IPS DF 6.9 (cell line): ENCODE measurements at regions not wholly inside any gene's neighbourhood (a gene's known extent, or its start where the extent isn't known, plus 50 kb on each side); places are given as distances from the start of the nearest gene placed in this dataset.
"Not testable (repeated sequence)": the region's sequence is repeated elsewhere in the genome, so short reads cannot be mapped to it uniquely, and the experiment has no call there.

ENCODE experiments used
- DNase-seq: peaks from one replicate; pipeline ENCODE4 v3.0.0-alpha.2; 2013; ENCODE audit warnings: low read depth, low spot score
- H3K27ac ChIP-seq: one replicate; pipeline ENCODE4 v1.5.1; 2013; ENCODE audit warnings: low read length, control low read depth
- H3K27me3 ChIP-seq: 2 replicates; pipeline ENCODE4 v1.6.1; 2013; ENCODE audit warnings: mild to moderate bottlenecking, low read length; ENCODE audit not compliant: control insufficient read depth, insufficient read depth
- H3K36me3 ChIP-seq: 2 replicates; pipeline ENCODE4 v1.6.1; 2013; ENCODE audit warnings: low read length; ENCODE audit not compliant: control insufficient read depth, insufficient read depth
- H3K4me1 ChIP-seq: 2 replicates; pipeline ENCODE4 v1.6.1; 2013; ENCODE audit warnings: low read length; ENCODE audit not compliant: control insufficient read depth, insufficient read depth
- H3K4me3 ChIP-seq: 2 replicates; pipeline ENCODE4 v1.5.1; 2013; ENCODE audit warnings: mild to moderate bottlenecking, low read length
- H3K9me3 ChIP-seq: 2 replicates; pipeline ENCODE4 v1.6.1; 2013; ENCODE audit warnings: low read length, inconsistent platforms; ENCODE audit not compliant: control insufficient read depth, insufficient read depth
- WGBS: extraction: QIAGEN DNeasy Blood & Tissue Kit; methylation state at CpG from one replicate; pipeline ENCODE4 v1.1.7; 2013; ENCODE audit warnings: mixed read lengths, missing lambda C conversion rate; ENCODE audit not compliant: insufficient read length, insufficient coverage; 5-methylcytosine and 5-hydroxymethylcytosine counted together

DNA sequence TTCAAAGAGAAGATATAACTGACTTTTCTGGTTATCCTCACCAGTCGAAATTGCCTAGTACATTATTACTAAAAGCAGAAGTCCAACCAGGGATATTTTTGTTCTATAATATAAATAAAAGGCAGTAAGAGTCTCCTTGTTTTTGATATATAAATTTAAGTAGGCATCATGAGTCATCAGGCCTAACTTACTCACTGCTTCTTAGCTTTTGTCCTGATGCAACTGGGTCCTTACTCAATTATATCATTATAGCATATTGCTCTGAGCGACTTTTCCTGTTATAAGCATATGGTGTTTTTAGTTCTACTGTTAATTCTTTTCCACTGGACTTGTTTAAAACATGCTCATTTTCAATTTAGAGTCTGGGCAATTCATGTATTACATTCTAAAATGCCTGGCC lies 910.1 kb downstream of the MCTP2 start:
- Histone ChIP-seq H3K27ac (no peak overlapping the region), H3K9me3 (no peaks in the 10 kb centered on the region), H3K4me3 (no peak overlapping the region), H3K36me3 (no peaks in the 10 kb centered on the region), H3K4me1 (no peaks in the 10 kb centered on the region), H3K27me3 (no peaks in the 10 kb centered on the region)
- no peak for DNase-seq
- no CpG with 5 or more reads among the region's 2 CpGs for WGBS

DNA sequence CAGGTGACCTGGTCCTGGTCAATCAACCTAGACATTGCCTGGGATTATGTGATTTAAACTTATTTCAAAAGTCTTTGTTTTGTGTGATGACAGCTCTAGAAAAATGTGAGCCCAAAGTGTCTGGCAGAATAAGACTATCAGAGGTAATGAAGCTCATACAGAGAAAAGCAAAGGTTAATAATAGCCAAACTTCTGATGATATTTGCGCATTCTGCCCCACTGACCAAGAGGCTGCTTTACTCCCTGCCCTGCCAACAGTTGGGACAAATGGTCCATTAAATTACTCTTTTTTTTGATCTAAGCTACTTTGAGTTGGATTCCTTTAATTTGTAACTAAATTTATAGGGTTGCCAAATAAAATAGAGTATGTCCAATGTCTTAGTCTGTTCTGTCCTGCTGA lies 911.2 kb downstream of the MCTP2 start:
- Histone ChIP-seq H3K4me3 (no peak overlapping the region), H3K36me3 (no peaks in the 10 kb centered on the region), H3K27ac (no peak overlapping the region), H3K4me1 (no peaks in the 10 kb centered on the region), H3K9me3 (no peaks in the 10 kb centered on the region), H3K27me3 (no peaks in the 10 kb centered on the region)
- no CpG with 5 or more reads among the region's 1 CpG for whole genome bisulfite sequencing
- no peak for DNase-seq

DNA sequence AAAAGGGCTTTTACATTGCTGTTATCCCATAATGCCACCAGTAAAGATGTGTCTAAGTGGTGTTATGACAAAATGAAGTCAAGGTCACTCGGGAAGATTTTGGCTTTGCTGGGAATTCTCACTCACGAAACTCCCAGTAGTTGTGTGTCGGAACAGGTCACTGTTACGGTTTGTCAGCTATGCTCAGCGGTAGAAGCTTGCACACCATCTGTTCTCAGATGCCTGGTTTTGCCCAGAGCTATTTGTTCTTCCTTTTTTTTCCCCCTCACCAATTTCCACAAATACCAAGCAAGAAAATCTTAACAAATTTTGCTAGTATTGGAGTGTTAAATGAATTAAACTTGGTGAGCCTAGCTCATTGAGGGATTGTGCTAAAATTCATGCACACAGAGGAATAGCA lies 915.1 kb downstream of the MCTP2 start:
- WGBS: no CpG with 5 or more reads among the region's 5 CpGs
- Histone ChIP-seq H3K4me3 (no peak overlapping the region), H3K27ac (no peak overlapping the region), H3K9me3 (no peaks in the 10 kb centered on the region), H3K36me3 (no peaks in the 10 kb centered on the region), H3K4me1 (no peaks in the 10 kb centered on the region), H3K27me3 (no peaks in the 10 kb centered on the region)
- DNase-seq: no peak

DNA sequence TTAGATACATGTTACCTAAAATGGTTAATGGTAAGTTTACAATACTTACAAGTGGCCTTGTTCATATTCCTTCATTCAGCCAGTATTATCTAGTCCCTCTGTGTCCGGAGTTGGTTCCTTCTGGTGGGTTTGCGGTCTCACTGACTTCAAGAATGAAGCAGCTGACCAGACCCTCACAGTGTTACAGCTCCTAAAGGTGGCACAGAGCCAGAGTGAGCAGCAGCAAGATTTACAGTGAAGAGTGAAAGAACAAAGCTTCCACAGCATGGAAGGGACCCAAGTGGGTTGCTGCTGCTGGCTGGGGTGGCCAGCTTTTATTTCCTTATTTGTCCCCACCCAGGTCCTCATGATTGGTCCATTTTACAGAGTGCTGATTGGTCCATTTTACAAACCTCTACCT lies 916.8 kb downstream of the MCTP2 start:
- Histone ChIP-seq H3K9me3 (no peaks in the 10 kb centered on the region), H3K27ac (no peak overlapping the region), H3K36me3 (no peaks in the 10 kb centered on the region), H3K4me1 (no peaks in the 10 kb centered on the region), H3K4me3 (no peak overlapping the region), H3K27me3 (no peaks in the 10 kb centered on the region)
- no CpG with 5 or more reads among the region's 2 CpGs for WGBS
- DNase-seq: no peak

DNA sequence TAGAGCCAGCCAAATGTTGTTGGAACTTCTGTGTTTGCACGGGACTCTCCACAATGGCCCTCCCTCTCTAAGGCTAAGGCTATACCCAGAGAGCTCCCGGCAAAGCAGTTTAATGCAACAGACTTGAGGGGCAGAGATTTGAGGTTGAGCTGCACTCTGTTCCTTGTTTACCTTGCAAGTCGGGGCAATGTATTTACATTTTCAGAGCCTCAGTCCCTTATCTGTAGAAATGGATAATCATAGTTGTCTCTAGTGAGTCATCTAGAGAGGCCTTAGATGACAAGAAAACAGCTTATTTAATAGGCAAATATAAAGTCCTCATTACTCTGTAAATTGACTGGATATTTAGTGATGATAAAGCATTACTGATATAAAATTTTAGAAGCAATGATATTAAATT lies 917.7 kb downstream of the MCTP2 start:
- H3K36me3 ChIP-seq: no peaks in the 10 kb centered on the region
- no peak overlapping the region for H3K4me3 ChIP-seq
- no peak for DNase-seq
- WGBS: no CpG with 5 or more reads among the region's 3 CpGs
- H3K27me3 ChIP-seq: no peaks in the 10 kb centered on the region
- no peaks in the 10 kb centered on the region for H3K4me1 ChIP-seq
- no peak overlapping the region for H3K27ac ChIP-seq
- H3K9me3 ChIP-seq: no peaks in the 10 kb centered on the region

DNA sequence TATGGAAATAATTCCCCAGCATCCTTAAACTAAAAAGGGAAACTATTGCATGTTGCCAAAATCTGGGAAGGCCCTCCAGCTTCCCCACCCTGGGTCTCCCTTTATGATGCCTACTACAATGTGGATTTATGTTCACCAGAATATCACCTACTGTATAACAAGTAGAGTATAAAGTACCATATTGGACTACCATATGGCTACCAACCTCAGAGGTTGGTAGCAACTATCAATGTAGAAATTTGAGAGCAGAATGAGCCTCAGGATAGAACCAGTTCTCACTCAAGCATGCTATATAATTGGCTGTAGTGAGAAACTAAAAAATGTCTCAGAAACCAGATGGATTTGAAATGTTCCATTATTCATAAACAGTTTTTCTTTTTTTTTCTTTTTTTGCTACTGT lies 918.4 kb downstream of the MCTP2 start:
- Histone ChIP-seq H3K27ac (no peak overlapping the region), H3K27me3 (no peaks in the 10 kb centered on the region), H3K4me1 (no peaks in the 10 kb centered on the region), H3K4me3 (no peak overlapping the region), H3K9me3 (no peaks in the 10 kb centered on the region), H3K36me3 (no peaks in the 10 kb centered on the region)
- no peak for DNase-seq

DNA sequence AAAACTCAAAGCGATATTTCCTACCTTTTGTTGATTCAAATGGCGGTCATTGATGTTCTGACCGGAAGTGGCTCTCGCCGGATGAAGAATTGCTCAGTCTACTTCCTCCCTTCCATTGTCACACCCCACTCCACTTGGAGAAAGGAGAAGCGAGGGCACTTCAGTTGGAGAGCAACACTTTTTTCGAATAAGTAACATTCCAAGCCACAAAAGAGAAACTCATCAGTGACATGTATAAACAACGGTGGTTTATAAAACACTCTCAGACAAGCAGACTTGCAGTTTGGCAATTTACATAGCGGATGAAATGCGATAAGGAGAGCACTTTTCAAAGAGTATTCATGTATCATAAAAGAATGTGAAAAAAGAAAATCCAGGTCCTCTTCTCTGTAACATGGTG lies 919.1 kb downstream of the MCTP2 start:
- WGBS: no CpG with 5 or more reads among the region's 10 CpGs
- no peak overlapping the region for H3K4me3 ChIP-seq
- no peaks in the 10 kb centered on the region for H3K9me3 ChIP-seq
- H3K27ac ChIP-seq: no peak overlapping the region
- no peak for DNase-seq
- no peaks in the 10 kb centered on the region for H3K36me3 ChIP-seq
- H3K27me3 ChIP-seq: no peaks in the 10 kb centered on the region
- no peaks in the 10 kb centered on the region for H3K4me1 ChIP-seq

DNA sequence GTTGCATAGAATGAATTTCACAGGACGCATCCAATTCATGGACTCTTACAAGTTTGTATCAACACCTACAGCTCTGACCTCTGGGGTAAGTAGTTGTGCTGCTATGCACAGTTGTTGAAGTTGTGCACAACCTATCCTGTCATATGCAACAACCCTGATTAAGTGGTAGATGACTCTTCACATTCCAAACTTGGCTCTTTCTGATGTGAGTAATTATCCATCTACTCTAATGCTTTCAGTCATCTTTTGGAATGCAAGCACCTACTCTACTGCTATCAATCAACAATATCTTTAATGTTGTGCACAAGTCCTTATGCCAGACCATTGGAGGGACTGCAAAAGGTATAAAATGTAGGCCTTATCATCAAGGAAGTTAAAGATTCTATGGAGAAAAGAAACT lies 921.4 kb downstream of the MCTP2 start:
- no peak overlapping the region for H3K4me3 ChIP-seq

DNA sequence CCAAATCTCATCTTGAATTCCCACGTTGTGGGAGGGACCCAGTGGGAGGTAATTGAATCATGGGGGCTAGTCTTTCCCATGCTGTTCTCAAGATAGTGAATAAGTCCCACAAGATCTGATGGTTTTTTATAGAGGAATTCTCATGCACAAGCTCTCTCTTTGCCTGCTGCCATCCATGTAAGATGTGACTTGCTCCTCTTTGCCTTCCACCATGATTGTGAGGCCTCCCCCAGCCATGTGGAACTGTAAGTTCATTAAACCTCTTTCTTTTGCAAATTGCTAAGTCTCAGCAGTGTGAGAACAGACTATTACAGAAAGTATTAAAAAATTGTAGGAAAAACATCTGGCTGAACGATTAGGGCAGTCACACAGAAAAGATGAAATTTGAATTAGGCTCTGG lies 921.8 kb downstream of the MCTP2 start:
- H3K36me3 ChIP-seq, H3K9me3 ChIP-seq, DNase-seq, H3K27ac ChIP-seq, H3K4me3 ChIP-seq, H3K4me1 ChIP-seq, H3K27me3 ChIP-seq: not testable (repeated sequence)
- no CpG with 5 or more reads among the region's 2 CpGs for WGBS

More for the DNA sequence above, 921.4 kb downstream of the MCTP2 start:
- no peak for DNase-seq
- no peaks in the 10 kb centered on the region for H3K36me3 ChIP-seq
- whole genome bisulfite sequencing: no CpG with 5 or more reads among the region's 1 CpG
- H3K27ac ChIP-seq: no peak overlapping the region
- no peaks in the 10 kb centered on the region for H3K27me3 ChIP-seq
- no peaks in the 10 kb centered on the region for H3K9me3 ChIP-seq
- H3K4me1 ChIP-seq: no peaks in the 10 kb centered on the region

DNA sequence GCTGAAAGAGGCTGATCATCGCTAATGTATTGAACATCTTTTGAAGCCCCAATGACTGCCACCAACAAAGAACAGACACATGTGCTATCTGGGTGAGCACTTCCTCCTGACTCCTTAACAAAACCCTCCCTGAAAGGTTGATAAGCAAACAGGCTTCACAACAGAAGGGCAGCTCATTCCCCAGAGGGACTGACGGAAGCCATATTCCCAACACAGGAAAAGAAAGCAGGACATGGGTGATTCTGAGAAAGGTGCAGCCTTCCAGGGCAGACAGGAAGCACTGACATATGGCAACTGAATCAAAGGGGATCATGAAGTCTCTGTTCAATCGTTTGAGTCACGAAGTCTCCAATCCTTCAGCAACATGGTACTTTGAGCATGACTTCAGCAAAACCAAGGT lies 929.0 kb downstream of the MCTP2 start:
- no peak overlapping the region for H3K4me3 ChIP-seq
- WGBS: no CpG with 5 or more reads among the region's 4 CpGs
- H3K4me1 ChIP-seq: no peaks in the 10 kb centered on the region
- H3K27me3 ChIP-seq: no peaks in the 10 kb centered on the region
- H3K36me3 ChIP-seq: no peaks in the 10 kb centered on the region
- no peak for DNase-seq
- H3K9me3 ChIP-seq: no peaks in the 10 kb centered on the region
- H3K27ac ChIP-seq: no peak overlapping the region

DNA sequence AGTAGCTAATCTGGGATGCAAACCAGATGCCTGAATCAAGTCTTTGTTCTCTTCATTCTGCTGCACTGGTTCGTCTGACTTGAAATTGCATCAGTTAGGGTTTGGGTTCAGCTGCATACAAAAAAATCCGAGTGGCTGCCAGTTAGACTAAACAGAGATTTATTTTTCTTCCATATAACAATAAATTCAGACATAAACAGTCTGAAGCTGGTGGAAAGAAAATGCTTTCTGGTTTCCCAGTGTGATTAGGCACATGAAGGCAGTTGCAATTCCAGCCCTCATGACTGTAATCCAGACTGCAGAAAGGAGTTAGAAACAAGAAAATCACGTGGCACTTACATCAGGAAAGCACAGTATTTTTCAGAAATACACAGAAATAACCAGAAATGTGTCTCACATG lies 930.7 kb downstream of the MCTP2 start:
- no peak for DNase-seq
- Histone ChIP-seq H3K9me3 (no peaks in the 10 kb centered on the region), H3K36me3 (no peaks in the 10 kb centered on the region), H3K4me1 (no peaks in the 10 kb centered on the region), H3K27ac (no peak overlapping the region), H3K4me3 (no peak overlapping the region), H3K27me3 (no peaks in the 10 kb centered on the region)
- WGBS: no CpG with 5 or more reads among the region's 3 CpGs
